ENCODE measurements at regions not wholly inside any gene's neighbourhood (a gene's known extent, or its start where the extent isn't known, plus 50 kb on each side); places are given as distances from the start of the nearest gene placed in this dataset.

GRCh38 chr11:27933992-27934829, 173.7 kb downstream of the KIF18A start (continued):
- TF ChIP-seq YY1 (IDR thresholded peaks at IDR 0.05; ENCODE audit: extremely low read depth, insufficient replicate concordance, low read depth, low read length) = peak; percentile 31
- TF ChIP-seq ZFX (IDR thresholded peaks at IDR 0.05) = 0 out of 2 replicates have a peak, but pooled peaks have one; percentile 22
- TF ChIP-seq JUND (IDR thresholded peaks at IDR 0.05) = peak; percentile 94
- peak; percentile 95 for TF ChIP-seq TCF7L2 (IDR thresholded peaks at IDR 0.05; ENCODE audit: borderline replicate concordance, extremely low read depth, insufficient read depth, insufficient read length)
- TF ChIP-seq POLR2AphosphoS5 (IDR thresholded peaks at IDR 0.05; ENCODE audit: low read depth, low read length) = no peak; the same call in 1 of the 2 replicates
- peak; percentile 91 for TF ChIP-seq CBX3 (IDR thresholded peaks at IDR 0.05; ENCODE audit: low read depth)

- no peaks in the 10 kb centered on the region for H4K20me1 ChIP-seq (ENCODE audit: insufficient read depth)
Observed at GRCh38 chr11:27931770-27932169, 176.2 kb downstream of the KIF18A start.

More at GRCh38 chr11:27931770-27932169, 176.2 kb downstream of the KIF18A start:
- no TSS peak for BruUV-seq (replicated peaks)
- RAD21 ChIA-PET (ENCODE audit: low non-redundant PET in 1 of 2, low total read pairs in 2 of 2, uncharacterized antibody in 2 of 2, unreplicated experiment in 2 of 2) = no interaction called here
- Histone ChIP-seq H3K36me3 (ENCODE audit: control insufficient read depth in 1 of 2, insufficient read depth in 2 of 2, low read length in 2 of 2) (no peaks in the 10 kb centered on the region), H3K27me3 (ENCODE audit: insufficient read depth, low read length) (no peaks in the 10 kb centered on the region), H3K79me2 (ENCODE audit: insufficient read depth, low read length) (no peaks in the 10 kb centered on the region), H3K9me3 (ENCODE audit: control insufficient read depth in 1 of 2, insufficient read depth in 1 of 2, low read depth in 1 of 2, low read length in 2 of 2) (no peaks in the 10 kb centered on the region), H3K9ac (ENCODE audit: low read length) (no peak overlapping the region), H3K4me2 (ENCODE audit: low read length) (no peak overlapping the region), H3K4me1 (ENCODE audit: control insufficient read depth in 1 of 2, insufficient read depth in 2 of 2, low read length in 2 of 2) (peaks cover 38 to 69% of the 10 kb centered on the region in 2 experiments), H3K4me3 (replicated peaks in 1 of 2; ENCODE audit: low read depth in 1 of 2, low read length in 2 of 2) (no peak overlapping the region), H2AFZ (ENCODE audit: low read depth, low read length, poor library complexity, severe bottlenecking) (peak overlapping the region; percentile 83), H3K9me2 (ENCODE audit: insufficient read depth) (no peaks in the 10 kb centered on the region), H3K27ac (ENCODE audit: low read depth, low read length) (no peak overlapping the region)
- ATAC-seq (no peak), DNase-seq (ENCODE audit: low read depth, low spot score) (no peak)
- CTCF ChIA-PET = no interaction called here
- intact Hi-C loops (cut with micrococcal nuclease) = loop anchor here (10.0 kb wide), 1 partner anchor 173 kb away; the partner anchor contains the start of genes KIF18A and METTL15
- TF ChIP-seq TCF7L2 (IDR thresholded peaks at IDR 0.05; ENCODE audit: borderline replicate concordance, extremely low read depth, insufficient read depth, insufficient read length) = no peak
- no peak for TF ChIP-seq ZFX (IDR thresholded peaks at IDR 0.05)
- no peak for TF ChIP-seq CTCF (IDR thresholded peaks at IDR 0.05 in 2 of 3, conservative IDR thresholded peaks at IDR 0.05 in 1 of 3; ENCODE audit: borderline replicate concordance in 1 of 3, insufficient read depth in 1 of 3, low read depth in 2 of 3, low read length in 2 of 3)
- TF ChIP-seq ZNF274 (IDR thresholded peaks at IDR 0.05; ENCODE audit: low read depth, low read length) = no peak
- no peak for TF ChIP-seq POLR2A (IDR thresholded peaks at IDR 0.05; ENCODE audit: borderline replicate concordance, extremely low read depth, insufficient read depth, insufficient read length)
- no peak for TF ChIP-seq EGR1 (IDR thresholded peaks at IDR 0.05; ENCODE audit: low read depth)
- no peak for TF ChIP-seq CEBPB (IDR thresholded peaks at IDR 0.05; ENCODE audit: low read depth)
- no peak for TF ChIP-seq MAX (IDR thresholded peaks at IDR 0.05)
- TF ChIP-seq FOSL1 (IDR thresholded peaks at IDR 0.05; ENCODE audit: low read depth) = no peak
- TF ChIP-seq ELF1 (IDR thresholded peaks at IDR 0.05; ENCODE audit: borderline replicate concordance, low read depth) = no peak
- no peak for TF ChIP-seq SIN3A (IDR thresholded peaks at IDR 0.05; ENCODE audit: low read depth)
- TF ChIP-seq SRF (IDR thresholded peaks at IDR 0.05; ENCODE audit: low read depth) = no peak
- TF ChIP-seq EZH2 (IDR thresholded peaks at IDR 0.05) = no peak
- TF ChIP-seq JUND (IDR thresholded peaks at IDR 0.05) = no peak
- no peak for TF ChIP-seq POLR2AphosphoS5 (IDR thresholded peaks at IDR 0.05; ENCODE audit: low read depth, low read length)
- TF ChIP-seq SP1 (IDR thresholded peaks at IDR 0.05; ENCODE audit: low read depth) = no peak
- no peak for TF ChIP-seq RAD21 (IDR thresholded peaks at IDR 0.05; ENCODE audit: low read depth)
- no peak for TF ChIP-seq EZH2phosphoT487 (IDR thresholded peaks at IDR 0.05; ENCODE audit: borderline replicate concordance)
- POLR2A ChIA-PET = no interaction called here
